ENCODE measurements at regions not wholly inside any gene's neighbourhood (a gene's known extent, or its start where the extent isn't known, plus 50 kb on each side); places are given as distances from the start of the nearest gene placed in this dataset.

GRCh38 chr4:11702886-11703557, 274.3 kb upstream of the HS3ST1 start:
- Mint-ChIP-seq H3K27me3 (peaks cover 6% of the 10 kb centered on the region), H3K27ac (no peak overlapping the region), H3K36me3 (ENCODE audit: low read depth) (no peaks in the 10 kb centered on the region), H3K9me3 (peaks cover 4% of the 10 kb centered on the region), H3K4me1 (no peaks in the 10 kb centered on the region), H3K4me3 (no peak overlapping the region)
- ATAC-seq (no peak), DNase-seq (no peak)

- Mint-ChIP-seq H3K4me1 (no peaks in the 10 kb centered on the region), H3K9me3 (no peaks in the 10 kb centered on the region), H3K36me3 (ENCODE audit: low read depth) (no peaks in the 10 kb centered on the region), H3K4me3 (no peak overlapping the region), H3K27me3 (peaks cover 1% of the 10 kb centered on the region), H3K27ac (no peak overlapping the region)
- ATAC-seq (no peak), DNase-seq (no peak)
These were observed 273.5 kb upstream of the HS3ST1 start for GRCh38 chr4:11701966-11702725.

- ATAC-seq: no peak
- no peak overlapping the region for H3K27ac Mint-ChIP-seq
- no peaks in the 10 kb centered on the region for H3K9me3 Mint-ChIP-seq
- peaks cover 1% of the 10 kb centered on the region for H3K27me3 Mint-ChIP-seq
- no peaks in the 10 kb centered on the region for H3K4me1 Mint-ChIP-seq
- no peaks in the 10 kb centered on the region for H3K36me3 Mint-ChIP-seq (ENCODE audit: low read depth)
- H3K4me3 Mint-ChIP-seq: no peak overlapping the region
- DNase-seq: no peak
These were observed 272.1 kb upstream of the HS3ST1 start for GRCh38 chr4:11700751-11701226.

GRCh38 chr4:11698846-11699590, 270.3 kb upstream of the HS3ST1 start:
- H3K27me3 Mint-ChIP-seq: peaks cover 1% of the 10 kb centered on the region
- ATAC-seq (no peak), DNase-seq (no peak)
- H3K36me3 Mint-ChIP-seq (ENCODE audit: low read depth): no peaks in the 10 kb centered on the region
- no peak overlapping the region for H3K27ac Mint-ChIP-seq
- no peak overlapping the region for H3K4me3 Mint-ChIP-seq
- no peaks in the 10 kb centered on the region for H3K4me1 Mint-ChIP-seq
- peaks cover 6% of the 10 kb centered on the region for H3K9me3 Mint-ChIP-seq

GRCh38 chr4:11698033-11698432, 269.3 kb upstream of the HS3ST1 start:
- ATAC-seq (no peak), DNase-seq (no peak)
- no peak overlapping the region for H3K27ac Mint-ChIP-seq
- H3K4me1 Mint-ChIP-seq: no peaks in the 10 kb centered on the region
- H3K36me3 Mint-ChIP-seq (ENCODE audit: low read depth): no peaks in the 10 kb centered on the region
- peaks cover 11% of the 10 kb centered on the region for H3K9me3 Mint-ChIP-seq
- peaks cover 1% of the 10 kb centered on the region for H3K27me3 Mint-ChIP-seq
- H3K4me3 Mint-ChIP-seq: no peak overlapping the region

GRCh38 chr4:11693693-11694092, 265.0 kb upstream of the HS3ST1 start:
- Mint-ChIP-seq H3K9me3 (peaks cover 15% of the 10 kb centered on the region), H3K36me3 (ENCODE audit: low read depth) (no peaks in the 10 kb centered on the region), H3K27ac (no peak overlapping the region), H3K4me3 (no peak overlapping the region), H3K4me1 (no peaks in the 10 kb centered on the region), H3K27me3 (peaks cover 3% of the 10 kb centered on the region)
- DNase-seq (no peak), ATAC-seq (no peak)

GRCh38 chr4:11691236-11691635, 262.5 kb upstream of the HS3ST1 start:
- Mint-ChIP-seq H3K4me1 (no peaks in the 10 kb centered on the region), H3K4me3 (no peak overlapping the region), H3K36me3 (ENCODE audit: low read depth) (no peaks in the 10 kb centered on the region), H3K27ac (no peak overlapping the region), H3K9me3 (peaks cover 15% of the 10 kb centered on the region), H3K27me3 (peaks cover 1% of the 10 kb centered on the region)
- DNase-seq (no peak), ATAC-seq (no peak)

- Mint-ChIP-seq H3K9me3 (peaks cover 1% of the 10 kb centered on the region), H3K4me1 (no peaks in the 10 kb centered on the region), H3K4me3 (no peak overlapping the region), H3K27me3 (peaks cover 8% of the 10 kb centered on the region), H3K27ac (no peak overlapping the region), H3K36me3 (ENCODE audit: low read depth) (no peaks in the 10 kb centered on the region)
- no peak for ATAC-seq
- DNase-seq: no peak
These were observed 259.0 kb upstream of the HS3ST1 start for GRCh38 chr4:11687727-11688126.

GRCh38 chr4:11685481-11685880, 256.8 kb upstream of the HS3ST1 start:
- H3K27me3 Mint-ChIP-seq: peaks cover 11% of the 10 kb centered on the region
- DNase-seq (no peak), ATAC-seq (no peak)
- no peaks in the 10 kb centered on the region for H3K36me3 Mint-ChIP-seq (ENCODE audit: low read depth)
- no peaks in the 10 kb centered on the region for H3K4me1 Mint-ChIP-seq
- H3K27ac Mint-ChIP-seq: no peak overlapping the region
- no peak overlapping the region for H3K4me3 Mint-ChIP-seq
- H3K9me3 Mint-ChIP-seq: no peaks in the 10 kb centered on the region

- H3K4me3 Mint-ChIP-seq: no peak overlapping the region
- H3K9me3 Mint-ChIP-seq: no peaks in the 10 kb centered on the region
- no peaks in the 10 kb centered on the region for H3K36me3 Mint-ChIP-seq (ENCODE audit: low read depth)
- DNase-seq (no peak), ATAC-seq (no peak)
- no peak overlapping the region for H3K27ac Mint-ChIP-seq
- H3K27me3 Mint-ChIP-seq: peaks cover 6% of the 10 kb centered on the region
- H3K4me1 Mint-ChIP-seq: no peaks in the 10 kb centered on the region
These were observed 246.5 kb upstream of the HS3ST1 start for GRCh38 chr4:11675051-11675800.

- no peaks in the 10 kb centered on the region for H3K4me1 Mint-ChIP-seq
- H3K27me3 Mint-ChIP-seq: no peaks in the 10 kb centered on the region
- no peaks in the 10 kb centered on the region for H3K9me3 Mint-ChIP-seq
- H3K36me3 Mint-ChIP-seq (ENCODE audit: low read depth): no peaks in the 10 kb centered on the region
- ATAC-seq (no peak), DNase-seq (no peak)
- H3K27ac Mint-ChIP-seq: no peak overlapping the region
- no peak overlapping the region for H3K4me3 Mint-ChIP-seq
These were observed 241.6 kb upstream of the HS3ST1 start for GRCh38 chr4:11670304-11670703.

- Mint-ChIP-seq H3K27me3 (no peaks in the 10 kb centered on the region), H3K4me1 (no peaks in the 10 kb centered on the region), H3K4me3 (no peak overlapping the region), H3K27ac (no peak overlapping the region), H3K36me3 (ENCODE audit: low read depth) (no peaks in the 10 kb centered on the region), H3K9me3 (no peaks in the 10 kb centered on the region)
- DNase-seq: no peak
- no peak for ATAC-seq
These were observed 240.5 kb upstream of the HS3ST1 start for GRCh38 chr4:11669156-11669555.

- H3K4me3 Mint-ChIP-seq: no peak overlapping the region
- ATAC-seq: no peak
- no peaks in the 10 kb centered on the region for H3K9me3 Mint-ChIP-seq
- DNase-seq: no peak
- H3K27me3 Mint-ChIP-seq: no peaks in the 10 kb centered on the region
- H3K4me1 Mint-ChIP-seq: no peaks in the 10 kb centered on the region
- H3K27ac Mint-ChIP-seq: no peak overlapping the region
- no peaks in the 10 kb centered on the region for H3K36me3 Mint-ChIP-seq (ENCODE audit: low read depth)
These were observed 234.4 kb upstream of the HS3ST1 start for GRCh38 chr4:11663114-11663513.

GRCh38 chr4:11650801-11651596, 222.3 kb upstream of the HS3ST1 start:
- Mint-ChIP-seq H3K36me3 (ENCODE audit: low read depth) (no peaks in the 10 kb centered on the region), H3K9me3 (no peaks in the 10 kb centered on the region), H3K4me1 (no peaks in the 10 kb centered on the region), H3K27me3 (peaks cover 9% of the 10 kb centered on the region), H3K4me3 (no peak overlapping the region), H3K27ac (no peak overlapping the region)
- DNase-seq (no peak), ATAC-seq (no peak)
